ENCODE measurements at regions not wholly inside any gene's neighbourhood (a gene's known extent, or its start where the extent isn't known, plus 50 kb on each side); places are given as distances from the start of the nearest gene placed in this dataset.

GRCh38 chr1:104248385-104248784 lies 498.7 kb downstream of the AMY1C start:
- TF ChIP-seq POLR2A (IDR thresholded peaks at IDR 0.05; ENCODE audit: extremely low read depth, insufficient read length) = no peak
- no peak for TF ChIP-seq CTCF (IDR thresholded peaks at IDR 0.05; ENCODE audit: low read depth, low read length)
- TF ChIP-seq, protein P1, sequence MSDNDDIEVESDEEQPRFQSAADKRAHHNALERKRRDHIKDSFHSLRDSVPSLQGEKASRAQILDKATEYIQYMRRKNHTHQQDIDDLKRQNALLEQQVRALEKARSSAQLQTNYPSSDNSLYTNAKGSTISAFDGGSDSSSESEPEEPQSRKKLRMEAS (IDR thresholded peaks at IDR 0.05; ENCODE audit: low read depth, low read length) = no peak
- no peak for TF ChIP-seq MYC (IDR thresholded peaks at IDR 0.05; ENCODE audit: low read depth, low read length)
